22Rv1 (cell line): ENCODE measurements at regions not wholly inside any gene's neighbourhood (a gene's known extent, or its start where the extent isn't known, plus 50 kb on each side); places are given as distances from the start of the nearest gene placed in this dataset.

Experiments
- H3K27ac ChIP-seq: fragments of 450-650 bp; 2 replicates; pipeline ENCODE4 v1.5.1; 2017
- CTCF ChIP-seq: fragments of 450-650 bp; IDR thresholded peaks from 2 replicates; pipeline ENCODE4 v1.5.1; 2017; ENCODE audit warnings: mild to moderate bottlenecking
- ZFX ChIP-seq: fragments of 450-650 bp; IDR thresholded peaks from 2 replicates; pipeline ENCODE4 v1.6.1; 2017; ENCODE audit warnings: antibody characterized with exemption, borderline replicate concordance

- no peak overlapping the region for H3K27ac ChIP-seq
Observed at GRCh38 chrX:43474321-43474720, 181.8 kb upstream of the MAOA start.

GRCh38 chrX:43479070-43479469 lies 177.0 kb upstream of the MAOA start:
- no peak for TF ChIP-seq CTCF
- no peak for TF ChIP-seq ZFX
- H3K27ac ChIP-seq = no peak overlapping the region

More at GRCh38 chrX:43474321-43474720, 181.8 kb upstream of the MAOA start:
- TF ChIP-seq CTCF = no peak
- no peak for TF ChIP-seq ZFX

- no peak for TF ChIP-seq ZFX
- no peak overlapping the region for H3K27ac ChIP-seq
Observed at GRCh38 chrX:43479850-43480249, 176.2 kb upstream of the MAOA start.

- TF ChIP-seq CTCF = no peak
- TF ChIP-seq ZFX = no peak
Observed at GRCh38 chrX:43481576-43481975, 174.5 kb upstream of the MAOA start.

GRCh38 chrX:43493756-43494155 lies 162.3 kb upstream of the MAOA start:
- H3K27ac ChIP-seq = no peak overlapping the region
- TF ChIP-seq CTCF = no peak
- TF ChIP-seq ZFX = no peak

More at GRCh38 chrX:43481576-43481975, 174.5 kb upstream of the MAOA start:
- no peak overlapping the region for H3K27ac ChIP-seq

- TF ChIP-seq CTCF (no peak), ZFX (no peak)
- H3K27ac ChIP-seq = no peak overlapping the region
Observed at GRCh38 chrX:43500246-43500645, 155.9 kb upstream of the MAOA start.

- TF ChIP-seq CTCF (no peak), ZFX (no peak)
- H3K27ac ChIP-seq = no peak overlapping the region
Observed at GRCh38 chrX:43500996-43501694, 155.0 kb upstream of the MAOA start.

- H3K27ac ChIP-seq = no peak overlapping the region
- TF ChIP-seq CTCF = no peak
- TF ChIP-seq ZFX = no peak
Observed at GRCh38 chrX:43504394-43504793, 151.7 kb upstream of the MAOA start.
